CD14-positive monocyte (primary cell): ENCODE measurements at regions not wholly inside any gene's neighbourhood (a gene's known extent, or its start where the extent isn't known, plus 50 kb on each side); places are given as distances from the start of the nearest gene placed in this dataset.
"Not testable (repeated sequence)": the region's sequence is repeated elsewhere in the genome, so short reads cannot be mapped to it uniquely, and the experiment has no call there.

Experiments used
- DNase-seq, 3 donors: peaks; one replicate each; pipeline ENCODE4 v3.0.0-alpha.2; 2011 to 2022
- H2AFZ ChIP-seq: 2 replicates; pipeline ENCODE4 v1.6.0; 2012; ENCODE audit warnings: mild to moderate bottlenecking, low read depth, low read length, inconsistent platforms; ENCODE audit not compliant: insufficient read depth, poor library complexity, severe bottlenecking
- H3K27ac ChIP-seq, 2 donors: 1 replicate in 1 of 2; 2 replicates in 1 of 2; pipeline ENCODE4 v1.5.1; 2012 to 2013; ENCODE audit warnings: low read length in 2 of 2, control low read depth in 1 of 2, inconsistent platforms in 1 of 2, low read depth in 1 of 2, mild to moderate bottlenecking in 1 of 2
- H3K27me3 ChIP-seq, 2 donors: one replicate each; pipeline versions ENCODE4 v1.6.0 to v1.6.1; 2011 to 2013; ENCODE audit warnings: low read length in 2 of 2; ENCODE audit not compliant: control insufficient read depth in 2 of 2, insufficient read depth in 2 of 2
- H3K36me3 ChIP-seq, 2 donors: replicated peaks in 1 of 2; 1 replicate in 1 of 2; 2 replicates in 1 of 2; pipeline versions ENCODE4 v1.5.1 to v1.6.1; 2012 to 2013; ENCODE audit warnings: low read length in 2 of 2, control low read depth in 1 of 2, inconsistent platforms in 1 of 2, mild to moderate bottlenecking in 1 of 2; ENCODE audit not compliant: insufficient read depth in 2 of 2, control insufficient read depth in 1 of 2
- H3K4me1 ChIP-seq, 2 donors: 1 replicate in 1 of 2; 2 replicates in 1 of 2; pipeline versions ENCODE4 v1.5.1 to v1.6.1; 2012 to 2013; ENCODE audit warnings: low read length in 2 of 2, control low read depth in 1 of 2, inconsistent platforms in 1 of 2, mild to moderate bottlenecking in 1 of 2, moderate library complexity in 1 of 2; ENCODE audit not compliant: insufficient read depth in 2 of 2, control insufficient read depth in 1 of 2
- H3K4me2 ChIP-seq: replicated peaks from 2 replicates; pipeline ENCODE3; 2012; ENCODE audit warnings: low read length, moderate library complexity, mild to moderate bottlenecking; ENCODE audit not compliant: poor library complexity, severe bottlenecking; ENCODE audit errors: extremely low read depth
- H3K4me3 ChIP-seq, 3 experiments: fragments of 200-600 bp in 1 of 3; sonication (generic) in 1 of 3; replicated peaks in 1 of 3; 1 replicate in 2 of 3; 2 replicates in 1 of 3; pipeline ENCODE4 v1.5.1; 2011 to 2013; ENCODE audit warnings: low read length in 3 of 3, mild to moderate bottlenecking in 3 of 3, control low read depth in 2 of 3, low read depth in 2 of 3, inconsistent platforms in 1 of 3, moderate library complexity in 1 of 3
- H3K79me2 ChIP-seq: 2 replicates; pipeline ENCODE4 v1.6.0; 2012; ENCODE audit warnings: mild to moderate bottlenecking, control low read depth, inconsistent platforms, low read length, moderate library complexity; ENCODE audit not compliant: insufficient read depth
- H3K9ac ChIP-seq: 2 replicates; pipeline ENCODE4 v1.6.0; 2017; ENCODE audit warnings: low read length, mild to moderate bottlenecking; ENCODE audit not compliant: insufficient read depth, poor library complexity, severe bottlenecking
- H3K9me3 ChIP-seq, 2 donors: replicated peaks in 1 of 2; 1 replicate in 1 of 2; 2 replicates in 1 of 2; pipeline versions ENCODE4 v1.5.1 to v1.6.1; 2012 to 2013; ENCODE audit warnings: low read length in 2 of 2, control low read depth in 1 of 2; ENCODE audit not compliant: control insufficient read depth in 1 of 2, insufficient read depth in 1 of 2
- H4K20me1 ChIP-seq: 2 replicates; pipeline ENCODE4 v1.6.0; 2012; ENCODE audit warnings: mild to moderate bottlenecking, low read length, control low read depth, moderate library complexity; ENCODE audit not compliant: insufficient read depth
- H3K27ac Mint-ChIP-seq, 7 donors: one replicate each; pipeline ENCODE4 v1.8.0; 2020; ENCODE audit warnings: mild to moderate bottlenecking in 7 of 7, mixed read lengths in 7 of 7, moderate library complexity in 6 of 7, inconsistent platforms in 2 of 7
- H3K27me3 Mint-ChIP-seq, 3 donors: one replicate each; pipeline ENCODE4 v1.8.0; 2021 to 2022; ENCODE audit warnings: low read depth in 3 of 3, mild to moderate bottlenecking in 3 of 3, mixed read lengths in 3 of 3, moderate library complexity in 3 of 3, inconsistent platforms in 1 of 3
- H3K36me3 Mint-ChIP-seq, 2 donors: one replicate each; pipeline ENCODE4 v1.8.0; 2020; ENCODE audit warnings: mixed read lengths in 2 of 2, inconsistent platforms in 1 of 2, mild to moderate bottlenecking in 1 of 2
- H3K4me1 Mint-ChIP-seq: one replicate; pipeline ENCODE4 v1.8.0; 2020; ENCODE audit warnings: mild to moderate bottlenecking, mixed read lengths
- H3K4me3 Mint-ChIP-seq, 2 donors: one replicate each; pipeline ENCODE4 v1.8.0; 2020; ENCODE audit warnings: mild to moderate bottlenecking in 2 of 2, mixed read lengths in 2 of 2, moderate library complexity in 1 of 2
- H3K9me3 Mint-ChIP-seq, 7 donors: one replicate each; pipeline ENCODE4 v1.8.0; 2020 to 2022; ENCODE audit warnings: mixed read lengths in 7 of 7, mild to moderate bottlenecking in 6 of 7, moderate library complexity in 6 of 7, inconsistent platforms in 2 of 7
- CTCF ChIP-seq: fragments of 200-600 bp; IDR thresholded peaks from one replicate; pipeline ENCODE4 v1.8.0; 2022; ENCODE audit warnings: antibody characterized with exemption, mild to moderate bottlenecking
- WGBS: methylation state at CpG from one replicate; pipeline ENCODE4 v1.1.5; 2013; ENCODE audit warnings: missing lambda C conversion rate; ENCODE audit not compliant: insufficient coverage; 5-methylcytosine and 5-hydroxymethylcytosine counted together
- intact Hi-C, 2 donors: fragments of 100-400 bp; cut with micrococcal nuclease; formaldehyde crosslinking; loops; one replicate each; pipeline versions ENCODE4 v1.15.0 to v1.15.1; 2023

GRCh38 chr4:189740873-189741272 is 199.8 kb upstream of the FRG1 start:
- no peak overlapping the region for H3K27ac ChIP-seq
- no peak overlapping the region for H2AFZ ChIP-seq
- no peaks in the 10 kb centered on the region for H3K79me2 ChIP-seq
- H3K9ac ChIP-seq, result no peak overlapping the region
- Mint-ChIP-seq H3K9me3 (peaks cover 7 to 24% (median 11%) of the 10 kb centered on the region in 7 donors), H3K36me3 (no peaks in the 10 kb centered on the region), H3K27me3 (peaks cover 0 to 2% (median 2%) of the 10 kb centered on the region in 3 donors), H3K27ac (no peak overlapping the region), H3K4me3 (no peak overlapping the region), H3K4me1 (no peaks in the 10 kb centered on the region)
- intact Hi-C loops, result no loop called here
- no peaks in the 10 kb centered on the region for H3K27me3 ChIP-seq
- H4K20me1 ChIP-seq, result no peaks in the 10 kb centered on the region
- no peak overlapping the region for H3K4me2 ChIP-seq
- no peak overlapping the region for H3K4me3 ChIP-seq
- no peaks in the 10 kb centered on the region for H3K4me1 ChIP-seq
- DNase-seq, result no peak
- no peaks in the 10 kb centered on the region for H3K36me3 ChIP-seq
- no peak for TF ChIP-seq CTCF
- H3K9me3 ChIP-seq, result peaks cover 0 to 15% of the 10 kb centered on the region in 2 donors
- 92% methylated on average over 16 of the region's 16 CpGs for WGBS

GRCh38 chr4:189753092-189753491 is 187.6 kb upstream of the FRG1 start:
- H3K27me3 ChIP-seq, H3K36me3 Mint-ChIP-seq, H3K9ac ChIP-seq, H3K79me2 ChIP-seq, intact Hi-C loops, H3K4me3 ChIP-seq, H3K27me3 Mint-ChIP-seq, DNase-seq, H3K4me1 ChIP-seq, H3K4me1 Mint-ChIP-seq, H4K20me1 ChIP-seq, H3K27ac ChIP-seq, H3K4me3 Mint-ChIP-seq, H3K4me2 ChIP-seq, H2AFZ ChIP-seq, H3K36me3 ChIP-seq: not testable (repeated sequence)
- peak overlapping the region in 1 of 7 donors; percentile 57 for H3K27ac Mint-ChIP-seq
- H3K9me3 ChIP-seq, result peaks cover 8 to 21% of the 10 kb centered on the region in 2 donors
- peaks cover 6 to 29% (median 20%) of the 10 kb centered on the region in 7 donors for H3K9me3 Mint-ChIP-seq
- WGBS, result 57% methylated on average over 1 of the region's 1 CpG
